SK-N-SH treated with all-trans-retinoic acid at 6 μM for 48 hours (cell line): ENCODE measurements at regions not wholly inside any gene's neighbourhood (a gene's known extent, or its start where the extent isn't known, plus 50 kb on each side); places are given as distances from the start of the nearest gene placed in this dataset.

Experiments
- ATAC-seq: fragments of 200-7000 bp; cut with Tn5 transposase; 3 replicates; pipeline ENCODE4 v1.9.1; 2020; ENCODE audit warnings: mild to moderate bottlenecking, moderate library complexity
- ARNTL ChIP-seq: fragments of 450-650 bp; formaldehyde crosslinking; IDR thresholded peaks from 2 replicates; pipeline ENCODE4 v1.5.0; 2020; ENCODE audit warnings: low read depth, mild to moderate bottlenecking, moderate library complexity, borderline replicate concordance
- BACH2 ChIP-seq: fragments of 250-450 bp; sonication (Bioruptor Pico); IDR thresholded peaks from 2 replicates; pipeline ENCODE4 v1.9.0; 2021; ENCODE audit warnings: mild to moderate bottlenecking, borderline replicate concordance
- CREB5 ChIP-seq: fragments of 250-450 bp; sonication (Bioruptor Pico); IDR thresholded peaks from 2 replicates; pipeline ENCODE4 v1.5.1; 2020; ENCODE audit warnings: low read depth, mild to moderate bottlenecking, moderate library complexity
- CSDC2 ChIP-seq: fragments of 250-450 bp; sonication (Bioruptor Pico); IDR thresholded peaks from 2 replicates; pipeline ENCODE4 v1.5.0; 2020; ENCODE audit warnings: mild to moderate bottlenecking, moderate library complexity
- CSRNP3 ChIP-seq: fragments of 250-450 bp; sonication (Bioruptor Pico); IDR thresholded peaks from 2 replicates; pipeline ENCODE4 v1.5.1; 2021; ENCODE audit warnings: mild to moderate bottlenecking, moderate library complexity
- ESRRG ChIP-seq: fragments of 250-450 bp; sonication (Bioruptor Pico); IDR thresholded peaks from 2 replicates; pipeline ENCODE4 v1.6.1; 2021; ENCODE audit warnings: mild to moderate bottlenecking
- GLIS3 ChIP-seq: fragments of 250-450 bp; sonication (Bioruptor Pico); IDR thresholded peaks from 2 replicates; pipeline ENCODE4 v1.5.0; 2020; ENCODE audit warnings: mild to moderate bottlenecking, moderate library complexity
- ISL1 ChIP-seq: fragments of 250-450 bp; sonication (Bioruptor Pico); IDR thresholded peaks from 2 replicates; pipeline ENCODE4 v2.1.2; 2022; ENCODE audit warnings: mild to moderate bottlenecking, moderate library complexity
- OSR1 ChIP-seq: fragments of 250-450 bp; sonication (Bioruptor Pico); IDR thresholded peaks from 2 replicates; pipeline ENCODE4 v1.8.0; 2022; ENCODE audit warnings: moderate library complexity, mild to moderate bottlenecking, inconsistent platforms
- POU6F1 ChIP-seq: fragments of 250-450 bp; sonication (Bioruptor Pico); IDR thresholded peaks from 2 replicates; pipeline ENCODE4 v1.8.0; 2021; ENCODE audit warnings: low read depth, mild to moderate bottlenecking, moderate library complexity, borderline replicate concordance
- PPARA ChIP-seq: fragments of 250-450 bp; sonication (Bioruptor Pico); IDR thresholded peaks from 2 replicates; pipeline ENCODE4 v1.5.0; 2020; ENCODE audit warnings: mild to moderate bottlenecking, borderline replicate concordance
- RARB ChIP-seq: fragments of 250-450 bp; sonication (Bioruptor Pico); IDR thresholded peaks from 2 replicates; pipeline ENCODE4 v1.8.0; 2021; ENCODE audit warnings: mild to moderate bottlenecking, moderate library complexity
- SNAI2 ChIP-seq: fragments of 250-450 bp; sonication (Bioruptor Pico); IDR thresholded peaks from 2 replicates; pipeline ENCODE4 v1.5.0; 2020; ENCODE audit warnings: mild to moderate bottlenecking, moderate library complexity
- TOX ChIP-seq: fragments of 250-450 bp; sonication (Bioruptor Pico); IDR thresholded peaks from 2 replicates; pipeline ENCODE4 v1.8.0; 2021; ENCODE audit warnings: mild to moderate bottlenecking, moderate library complexity, borderline replicate concordance
- TSHZ2 ChIP-seq: fragments of 250-450 bp; sonication (Bioruptor Pico); IDR thresholded peaks from 2 replicates; pipeline ENCODE4 v1.5.0; 2020; ENCODE audit warnings: mild to moderate bottlenecking, moderate library complexity
- ZC3H10 ChIP-seq: fragments of 250-450 bp; sonication (Bioruptor Pico); IDR thresholded peaks from 2 replicates; pipeline ENCODE4 v1.5.1; 2021; ENCODE audit warnings: mild to moderate bottlenecking, moderate library complexity
- ZFP3 ChIP-seq: fragments of 250-450 bp; sonication (Bioruptor Pico); IDR thresholded peaks from 2 replicates; pipeline ENCODE4 v1.5.0; 2020; ENCODE audit warnings: mild to moderate bottlenecking, moderate library complexity
- ZFP30 ChIP-seq: fragments of 450-650 bp; formaldehyde crosslinking; IDR thresholded peaks from 2 replicates; pipeline ENCODE4 v1.5.0; 2022; ENCODE audit warnings: mild to moderate bottlenecking, moderate library complexity
- ZNF70 ChIP-seq: fragments of 450-650 bp; formaldehyde crosslinking; IDR thresholded peaks from 2 replicates; pipeline ENCODE4 v1.5.0; 2020; ENCODE audit warnings: mild to moderate bottlenecking, moderate library complexity
- ZNF8 ChIP-seq: fragments of 450-650 bp; formaldehyde crosslinking; IDR thresholded peaks from 2 replicates; pipeline ENCODE4 v1.5.0; 2020; ENCODE audit warnings: mild to moderate bottlenecking, moderate library complexity

- TF ChIP-seq BACH2 (no peak), ESRRG (no peak), SNAI2 (no peak), CSRNP3 (CRISPR knock-in tag) (no peak), ARNTL (CRISPR knock-in tag) (no peak), RARB (CRISPR knock-in tag) (no peak), ISL1 (CRISPR knock-in tag) (no peak), ZFP3 (CRISPR knock-in tag) (no peak), POU6F1 (CRISPR knock-in tag) (no peak), ZFP30 (CRISPR knock-in tag) (no peak), CSDC2 (CRISPR knock-in tag) (no peak), ZC3H10 (CRISPR knock-in tag) (no peak), TOX (CRISPR knock-in tag) (no peak)
Measured at GRCh38 chr7:68406480-68406879, 1191.8 kb upstream of the AUTS2 start (continued).

- no peak for TF ChIP-seq CSDC2 (CRISPR knock-in tag)
- no peak for TF ChIP-seq ZNF8 (CRISPR knock-in tag)
- no peak for TF ChIP-seq PPARA
- no peak for TF ChIP-seq ISL1 (CRISPR knock-in tag)
- no peak for TF ChIP-seq CSRNP3 (CRISPR knock-in tag)
- no peak for TF ChIP-seq CREB5 (CRISPR knock-in tag)
- no peak for TF ChIP-seq GLIS3
- TF ChIP-seq ARNTL (CRISPR knock-in tag) = no peak
- TF ChIP-seq BACH2 = no peak
- no peak for TF ChIP-seq ESRRG
- no peak for TF ChIP-seq TOX (CRISPR knock-in tag)
- TF ChIP-seq, all 23 proteins: peak for 0
- ATAC-seq = no peak
Measured at GRCh38 chr7:68407460-68407859, 1190.8 kb upstream of the AUTS2 start.

- no peak for TF ChIP-seq ZC3H10 (CRISPR knock-in tag)
- TF ChIP-seq TSHZ2 (CRISPR knock-in tag) = no peak
- TF ChIP-seq BACH2 = no peak
- TF ChIP-seq OSR1 (CRISPR knock-in tag) = no peak
- TF ChIP-seq POU6F1 (CRISPR knock-in tag) = no peak
- no peak for TF ChIP-seq ZFP30 (CRISPR knock-in tag)
- TF ChIP-seq ISL1 (CRISPR knock-in tag) = no peak
- no peak for TF ChIP-seq ZNF70 (CRISPR knock-in tag)
- TF ChIP-seq, all 23 proteins: peak for 0
- ATAC-seq = no peak
Measured at GRCh38 chr7:68408873-68409272, 1189.4 kb upstream of the AUTS2 start.
